Right kidney (tissue), 1 donor: ENCODE measurements at regions not wholly inside any gene's neighbourhood (a gene's known extent, or its start where the extent isn't known, plus 50 kb on each side); places are given as distances from the start of the nearest gene placed in this dataset.

Experiments used
- DNase-seq: peaks from one replicate; pipeline ENCODE4 v3.0.0-alpha.2; 2016

DNA sequence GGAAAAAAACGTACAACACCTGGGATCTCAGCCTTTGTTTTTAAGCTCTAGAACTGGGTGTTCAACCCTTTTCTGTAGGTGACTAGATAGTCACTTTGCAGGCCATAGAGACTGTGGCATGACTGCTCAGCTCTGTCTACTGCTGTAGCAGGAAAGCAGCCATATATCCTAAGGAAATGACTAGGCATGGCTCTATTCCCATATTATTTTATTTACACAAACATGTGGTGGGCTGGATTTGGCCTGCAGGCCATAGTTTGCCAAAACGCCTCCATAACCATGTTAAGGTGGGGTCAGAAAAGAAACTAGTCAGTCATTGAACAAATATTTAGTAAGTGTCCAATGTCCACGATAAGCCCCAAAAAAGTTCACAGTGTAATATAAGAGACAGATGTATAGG is 452.5 kb downstream of the MCTP2 start:
- DNase-seq, result no peak

- DNase-seq, result no peak
Measured at GRCh38 chr15:94691169-94691568, 459.8 kb downstream of the MCTP2 start.

GRCh38 chr15:94692710-94693109 is 461.3 kb downstream of the MCTP2 start:
- no peak for DNase-seq

DNA sequence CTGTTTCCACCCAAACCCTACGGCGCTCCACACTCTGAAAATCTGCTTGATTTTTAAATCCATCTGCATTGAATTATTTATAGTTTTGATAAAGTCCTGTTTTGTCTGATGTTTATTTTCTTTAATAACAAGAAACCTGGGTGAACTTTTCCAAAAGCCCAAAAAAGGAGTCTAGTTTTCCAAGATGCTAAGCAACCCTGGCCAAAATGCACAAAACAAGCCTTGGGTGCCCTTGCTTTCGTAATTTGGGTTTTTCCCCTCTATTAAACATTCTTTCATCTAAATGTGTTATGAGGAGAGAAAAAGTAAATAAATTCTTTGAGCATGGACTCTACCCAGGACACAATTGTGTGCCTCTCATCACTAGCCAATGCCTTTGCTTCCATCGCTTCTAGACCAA is 468.9 kb downstream of the MCTP2 start:
- no peak for DNase-seq

DNA sequence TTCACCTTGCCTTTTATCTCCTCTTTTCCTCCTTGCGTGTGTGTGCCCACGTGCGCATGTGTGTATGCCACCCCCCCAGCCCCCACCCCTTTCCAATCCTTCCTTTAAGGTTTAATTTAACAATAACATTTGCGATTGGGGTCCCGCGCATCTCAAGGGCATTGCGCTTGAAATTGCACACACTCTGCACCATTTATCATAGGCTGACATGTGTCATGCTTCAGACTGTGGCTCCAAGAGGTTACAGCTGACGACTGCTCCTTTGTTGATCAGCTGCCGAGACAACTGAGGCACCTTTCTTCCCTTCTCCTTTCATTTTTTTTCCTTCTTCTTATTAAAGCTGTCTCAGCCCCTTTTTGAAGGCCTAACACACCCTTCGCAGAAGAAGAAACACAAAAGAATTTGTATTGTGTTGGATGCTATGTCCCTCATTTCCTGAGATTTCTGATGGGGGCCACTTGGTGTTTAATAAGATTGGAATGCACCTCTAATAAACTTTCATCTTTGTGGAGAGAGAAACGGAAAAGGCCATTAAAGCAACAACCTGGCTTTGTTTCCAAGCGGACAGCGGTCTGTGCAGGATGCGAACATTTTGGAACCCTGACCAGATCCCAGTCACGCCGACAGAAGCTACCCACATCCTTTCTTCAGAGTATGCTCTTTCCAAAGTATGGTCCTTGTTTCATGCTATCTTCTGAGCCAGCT is 470.1 kb downstream of the MCTP2 start:
- no peak for DNase-seq

GRCh38 chr15:94703596-94703995 is 472.2 kb downstream of the MCTP2 start:
- DNase-seq, result no peak

GRCh38 chr15:94704421-94704820 is 473.1 kb downstream of the MCTP2 start:
- DNase-seq, result no peak

- DNase-seq, result no peak
Measured at GRCh38 chr15:94704946-94705345, 473.6 kb downstream of the MCTP2 start.

DNA sequence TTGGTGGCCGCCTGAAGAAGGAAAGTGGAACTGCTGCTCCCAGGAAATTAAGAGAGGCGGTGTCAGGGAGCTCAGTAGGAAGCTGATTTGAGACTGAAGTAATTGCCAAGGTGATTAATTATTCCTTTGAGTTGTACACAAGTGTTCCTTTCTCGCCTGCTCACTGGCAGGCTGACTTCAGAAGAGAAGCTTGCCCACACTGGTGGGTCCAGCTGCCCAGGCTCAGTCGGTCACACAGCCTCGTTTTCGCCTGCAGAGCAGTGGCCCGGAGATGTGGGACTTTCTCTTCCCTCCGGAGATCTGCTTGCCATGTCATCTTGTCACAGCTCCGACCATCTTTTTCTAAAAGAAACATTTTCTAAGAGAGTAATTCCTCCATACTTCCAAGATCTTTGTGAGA is 478.0 kb downstream of the MCTP2 start:
- no peak for DNase-seq

DNA sequence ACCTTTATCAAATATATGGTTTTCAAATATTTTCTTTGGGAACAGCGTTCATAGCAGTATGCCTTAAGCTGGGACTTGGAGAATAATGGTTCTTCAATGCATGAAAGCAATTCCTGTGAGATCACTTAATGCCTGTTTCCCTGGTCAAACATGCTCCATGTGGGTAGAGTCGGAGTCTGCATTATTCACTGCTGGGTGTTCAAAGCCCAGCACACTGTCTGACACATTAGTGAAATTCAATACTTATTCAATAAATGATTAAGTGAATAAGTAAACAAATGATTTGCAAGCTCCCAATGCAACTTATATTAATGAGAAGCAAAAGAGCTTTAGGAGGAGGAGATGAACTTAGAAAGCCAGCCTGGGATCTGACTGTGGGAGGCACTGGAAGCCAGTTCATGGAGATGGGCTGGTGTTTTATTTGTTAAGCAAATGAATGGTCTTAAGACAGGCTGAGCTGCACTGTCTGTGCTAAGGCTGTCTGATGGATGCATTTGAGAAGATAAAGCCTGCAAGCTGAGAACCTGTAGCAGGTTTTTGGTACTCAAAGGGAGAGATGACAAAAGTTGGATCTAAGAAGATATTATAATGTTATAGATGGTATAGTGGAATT is 490.8 kb downstream of the MCTP2 start:
- no peak for DNase-seq

DNA sequence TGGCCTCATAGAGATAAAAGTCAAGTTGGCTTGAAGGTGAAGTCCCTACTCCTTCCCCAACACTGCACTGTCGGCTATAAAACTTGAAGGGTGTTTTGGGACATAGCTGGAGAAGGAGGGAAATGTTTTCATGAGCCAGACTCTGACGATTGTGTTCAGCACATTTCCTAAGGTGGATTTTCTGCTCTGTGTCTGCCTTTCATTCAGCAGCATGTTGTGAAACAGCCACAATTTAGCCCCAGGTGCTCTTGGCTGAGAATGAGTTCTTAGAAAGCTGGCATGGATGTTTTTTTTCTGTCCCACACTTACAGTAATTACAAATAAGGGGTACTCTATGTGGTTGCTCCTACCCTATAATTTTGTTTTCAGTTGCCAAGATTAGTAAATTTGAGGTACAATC is 492.4 kb downstream of the MCTP2 start:
- DNase-seq, result no peak

DNA sequence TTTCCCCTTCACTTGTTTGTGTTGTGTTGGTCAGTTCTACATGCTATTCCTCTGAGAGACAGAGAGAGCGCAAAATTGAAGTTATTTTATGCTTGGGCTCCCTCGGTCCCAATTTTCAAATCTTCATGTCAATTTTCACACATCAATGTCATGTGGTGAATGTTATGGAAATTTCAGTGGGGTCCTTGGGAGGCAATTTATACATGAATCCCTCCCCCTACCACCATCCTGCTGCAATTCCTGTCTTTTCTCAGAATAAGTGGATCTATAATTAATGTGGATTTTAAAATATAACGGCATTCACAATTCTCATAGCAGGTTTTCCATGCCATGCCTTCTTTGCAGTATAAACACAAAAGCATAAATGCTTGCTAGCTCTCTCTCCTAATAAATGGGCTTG is 499.9 kb downstream of the MCTP2 start:
- DNase-seq, result no peak

GRCh38 chr15:94734460-94734859 is 503.1 kb downstream of the MCTP2 start:
- no peak for DNase-seq

GRCh38 chr15:94736236-94736635 is 504.9 kb downstream of the MCTP2 start:
- DNase-seq, result no peak

DNA sequence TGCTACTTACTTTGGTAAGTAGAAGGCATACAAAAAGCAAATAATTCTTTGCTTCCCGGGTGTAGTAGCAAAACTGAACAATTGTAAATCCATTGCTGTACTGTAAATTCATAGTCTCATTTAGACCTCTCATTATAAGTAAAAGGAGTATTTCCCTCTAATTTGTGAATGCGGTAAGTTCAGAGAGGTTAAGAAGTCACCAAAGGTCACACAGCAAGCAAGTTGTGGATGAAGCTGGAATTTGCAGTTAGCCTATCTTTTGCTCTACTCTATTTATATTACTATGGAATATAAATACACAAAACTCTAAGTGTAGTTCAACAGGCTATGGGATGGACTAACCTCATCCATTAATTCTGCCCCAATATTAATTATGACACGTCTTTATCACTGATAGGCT is 508.3 kb downstream of the MCTP2 start:
- no peak for DNase-seq

DNA sequence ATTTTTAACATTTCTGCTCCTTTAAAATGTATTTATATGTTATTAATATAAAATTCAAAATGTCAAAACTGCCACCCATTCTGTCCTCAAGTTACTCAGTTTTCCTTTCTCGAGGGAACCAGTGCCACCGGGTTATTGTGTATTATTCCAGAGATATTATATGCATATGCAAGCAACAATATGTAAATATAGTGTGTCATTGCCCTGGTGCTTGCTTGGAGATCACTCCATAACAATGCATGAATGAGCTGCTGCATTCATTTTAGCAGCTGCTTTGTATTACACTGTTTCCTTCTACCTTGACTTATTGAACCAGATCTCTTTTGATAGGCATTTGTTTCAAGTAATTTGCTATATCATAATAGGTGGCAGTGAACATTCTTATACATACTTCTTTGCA is 509.1 kb downstream of the MCTP2 start:
- DNase-seq, result no peak

- peak; percentile 19 for DNase-seq
Measured at GRCh38 chr15:94743668-94744067, 512.3 kb downstream of the MCTP2 start.

DNA sequence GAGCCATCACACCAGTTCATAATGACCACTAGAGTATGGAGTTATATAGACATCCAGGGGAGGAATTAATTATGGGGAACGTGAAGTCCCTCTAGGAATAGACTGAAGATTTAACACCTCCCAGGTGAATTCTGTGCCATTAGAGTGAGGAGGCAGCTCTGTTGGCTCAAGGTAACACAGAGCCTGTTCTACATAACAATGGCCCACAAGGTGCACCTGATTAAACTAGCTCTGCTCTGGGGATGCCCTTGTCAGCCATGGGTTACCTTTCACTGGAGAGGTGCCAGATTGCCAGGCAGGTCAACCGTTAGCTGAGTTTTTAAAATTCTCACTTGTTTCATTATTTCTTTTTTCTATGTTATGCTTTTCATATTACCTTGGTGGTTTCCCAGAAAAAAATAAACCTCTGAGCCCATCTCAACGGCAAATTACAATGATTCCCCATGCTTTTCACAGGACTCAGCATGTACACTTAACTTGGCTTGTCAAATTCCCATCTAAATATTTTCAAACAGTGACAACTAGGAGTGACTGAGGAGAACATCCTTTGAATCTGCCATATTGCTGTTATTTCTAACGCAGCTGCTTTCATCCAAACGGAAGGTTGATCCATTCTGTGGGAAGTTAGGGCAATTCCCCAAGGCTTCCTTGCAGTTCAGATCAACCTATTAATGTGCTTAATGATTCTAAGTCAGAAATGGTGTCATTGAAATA is 512.9 kb downstream of the MCTP2 start:
- no peak for DNase-seq

GRCh38 chr15:94745371-94745770 is 514.0 kb downstream of the MCTP2 start:
- DNase-seq, result no peak

DNA sequence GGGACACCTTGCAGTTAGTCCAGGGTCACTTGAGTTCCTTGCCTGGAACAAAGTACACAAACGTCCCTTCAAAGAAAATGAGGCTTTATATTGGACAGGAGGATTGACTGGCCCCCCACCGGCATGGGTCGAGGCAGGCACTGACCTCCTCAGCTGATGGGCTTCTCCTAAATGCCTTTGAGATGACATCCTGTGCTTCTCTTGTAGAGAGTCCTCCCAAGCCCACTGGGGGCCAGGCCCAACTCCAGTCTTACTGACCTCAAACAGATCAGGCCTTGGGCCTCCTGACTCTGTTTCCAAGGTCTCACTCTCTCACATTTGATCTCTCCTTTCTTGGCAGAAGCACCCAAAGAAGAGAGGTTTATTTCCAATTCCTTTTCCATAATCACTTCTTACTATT is 516.1 kb downstream of the MCTP2 start:
- DNase-seq, result no peak

- DNase-seq, result peak; percentile 22
Measured at GRCh38 chr15:94749811-94750617, 518.7 kb downstream of the MCTP2 start.

GRCh38 chr15:94760348-94760747 is 529.0 kb downstream of the MCTP2 start:
- no peak for DNase-seq

- DNase-seq, result no peak
Measured at GRCh38 chr15:94761574-94761973, 530.2 kb downstream of the MCTP2 start.
